ENCODE measurements at regions not wholly inside any gene's neighbourhood (a gene's known extent, or its start where the extent isn't known, plus 50 kb on each side); places are given as distances from the start of the nearest gene placed in this dataset.
"Not testable (repeated sequence)": the region's sequence is repeated elsewhere in the genome, so short reads cannot be mapped to it uniquely, and the experiment has no call there.

- no peaks in the 10 kb centered on the region for H3K36me3 ChIP-seq
- DNase-seq (no peak), ATAC-seq (no peak)
- H3K27me3 ChIP-seq, result no peaks in the 10 kb centered on the region
- 42 to 50% (median 43%) methylated on average over 4 of the region's 4 CpGs for WGBS, 4 donors
- H3K4me3 ChIP-seq, result no peak overlapping the region
- no peaks in the 10 kb centered on the region for H3K4me1 ChIP-seq
- TF ChIP-seq POLR2A (IDR thresholded peaks at IDR 0.05) (no peak), CTCF (IDR thresholded peaks at IDR 0.05) (no peak)
- H3K9me3 ChIP-seq, result no peaks in the 10 kb centered on the region
- no peak overlapping the region for H3K27ac ChIP-seq
- intact Hi-C loops (cut with DNase I), result no loop called here
Observed at GRCh38 chrX:125219852-125220251, 99.8 kb upstream of the TEX13C start.

GRCh38 chrX:125236955-125237354 is 82.7 kb upstream of the TEX13C start:
- H3K9me3 ChIP-seq, result no peaks in the 10 kb centered on the region
- TF ChIP-seq POLR2A (IDR thresholded peaks at IDR 0.05), result no peak
- no peak for TF ChIP-seq CTCF (IDR thresholded peaks at IDR 0.05)
- H3K4me1 ChIP-seq, result no peaks in the 10 kb centered on the region
- 15 to 60% (median 38%) methylated on average over 1 of the region's 1 CpG for WGBS, 4 donors
- no peaks in the 10 kb centered on the region for H3K27me3 ChIP-seq
- no peaks in the 10 kb centered on the region for H3K36me3 ChIP-seq
- H3K27ac ChIP-seq, result no peak overlapping the region
- H3K4me3 ChIP-seq, result no peak overlapping the region
- intact Hi-C loops (cut with DNase I), result no loop called here
- DNase-seq (no peak), ATAC-seq (no peak)

- no peaks in the 10 kb centered on the region for H3K4me1 ChIP-seq
- no peaks in the 10 kb centered on the region for H3K9me3 ChIP-seq
- no peak overlapping the region for H3K4me3 ChIP-seq
- no peak for DNase-seq
- intact Hi-C loops (cut with DNase I), result no loop called here
- no peak for ATAC-seq
- H3K36me3 ChIP-seq, result no peaks in the 10 kb centered on the region
- no peak overlapping the region for H3K27ac ChIP-seq
- no peaks in the 10 kb centered on the region for H3K27me3 ChIP-seq
- no peak for TF ChIP-seq POLR2A (IDR thresholded peaks at IDR 0.05)
- no peak for TF ChIP-seq CTCF (IDR thresholded peaks at IDR 0.05)
Observed at GRCh38 chrX:125248931-125249330, 70.7 kb upstream of the TEX13C start.

- H3K4me1 ChIP-seq; ATAC-seq; DNase-seq; H3K27me3 ChIP-seq; H3K9me3 ChIP-seq; H3K36me3 ChIP-seq; H3K27ac ChIP-seq; intact Hi-C loops (cut with DNase I); H3K4me3 ChIP-seq: not testable (repeated sequence)
- 90 to 96% (median 93%) methylated on average over 16 to 20 of the region's 20 CpGs for WGBS, 4 donors
Observed at GRCh38 chrX:125255759-125256158, 63.9 kb upstream of the TEX13C start.

- no peak for TF ChIP-seq POLR2A (IDR thresholded peaks at IDR 0.05)
- no peak for TF ChIP-seq CTCF (IDR thresholded peaks at IDR 0.05)
- no peak for DNase-seq
- 64 to 77% (median 69%) methylated on average over 6 of the region's 6 CpGs for WGBS, 4 donors
- intact Hi-C loops (cut with DNase I), result no loop called here
- no peaks in the 10 kb centered on the region for H3K4me1 ChIP-seq
- H3K27me3 ChIP-seq, result peaks cover 0 to 9% (median 0%) of the 10 kb centered on the region in 9 donors
- H3K36me3 ChIP-seq, result no peaks in the 10 kb centered on the region
- H3K27ac ChIP-seq, result no peak overlapping the region
- peaks cover 0 to 7% (median 0%) of the 10 kb centered on the region in 12 donors for H3K9me3 ChIP-seq
- ATAC-seq, result no peak
- H3K4me3 ChIP-seq, result no peak overlapping the region
Observed at GRCh38 chrX:125262836-125263235, 56.8 kb upstream of the TEX13C start.

Data from heart left ventricle (tissue), 16 donors.